A549 (cell line): ENCODE measurements at regions not wholly inside any gene's neighbourhood (a gene's known extent, or its start where the extent isn't known, plus 50 kb on each side); places are given as distances from the start of the nearest gene placed in this dataset.

Experiments
- CBX2 ChIP-seq: fragments of 200-600 bp; sonication (generic); IDR thresholded peaks from 2 replicates; pipeline ENCODE4 v1.6.1; 2016; ENCODE audit warnings: low read depth, mild to moderate bottlenecking, borderline replicate concordance
- EP300 ChIP-seq, 2 experiments: fragments of >200 bp; sonication (Bioruptor Twin); formaldehyde crosslinking; IDR thresholded peaks; 2 replicates in 1 of 2; 3 replicates in 1 of 2; pipeline ENCODE4 v1.6.1; 2016 to 2017
- HOXA7 ChIP-seq: fragments of 250-450 bp; sonication (Bioruptor Pico); IDR thresholded peaks from 2 replicates; pipeline ENCODE4 v1.5.0; 2020; ENCODE audit warnings: mild to moderate bottlenecking, moderate library complexity
- NPAS2 ChIP-seq: fragments of 250-450 bp; sonication (Bioruptor Pico); IDR thresholded peaks from 2 replicates; pipeline ENCODE4 v1.8.0; 2022; ENCODE audit warnings: mild to moderate bottlenecking, moderate library complexity, borderline replicate concordance
- POLR2AphosphoS2 ChIP-seq: conservative IDR thresholded peaks from 2 replicates; pipeline ENCODE4 v1.6.1; 2012; ENCODE audit warnings: low read length, improper control_type of control experiment, inconsistent platforms
- TF ChIP-seq, protein P1 (sequence below): fragments of >200 bp; sonication (Bioruptor Twin); formaldehyde crosslinking; IDR thresholded peaks from 3 replicates; pipeline ENCODE4 v1.5.1; 2016

DNA sequence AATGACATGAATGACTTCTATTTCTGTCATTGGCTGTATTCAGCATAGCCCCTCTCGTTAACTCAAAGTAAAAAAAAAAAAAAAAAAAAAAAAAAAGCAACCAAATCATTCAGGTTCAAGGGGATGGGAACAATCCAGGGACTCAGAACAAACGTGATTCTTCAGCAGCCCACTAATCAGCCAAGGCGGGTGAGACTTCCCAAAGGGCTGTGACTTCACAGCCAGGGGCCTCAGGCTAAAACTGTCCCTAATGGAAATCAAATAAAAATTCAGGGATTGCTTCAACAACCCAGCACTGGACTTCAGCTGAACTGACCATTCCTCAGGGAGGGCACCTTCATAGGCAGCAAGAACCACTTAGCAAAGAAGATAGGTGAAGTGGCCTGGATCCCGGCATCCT, 86.2 kb upstream of the FAM169A start:
- TF ChIP-seq POLR2AphosphoS2 = no peak
- TF ChIP-seq, protein P1, sequence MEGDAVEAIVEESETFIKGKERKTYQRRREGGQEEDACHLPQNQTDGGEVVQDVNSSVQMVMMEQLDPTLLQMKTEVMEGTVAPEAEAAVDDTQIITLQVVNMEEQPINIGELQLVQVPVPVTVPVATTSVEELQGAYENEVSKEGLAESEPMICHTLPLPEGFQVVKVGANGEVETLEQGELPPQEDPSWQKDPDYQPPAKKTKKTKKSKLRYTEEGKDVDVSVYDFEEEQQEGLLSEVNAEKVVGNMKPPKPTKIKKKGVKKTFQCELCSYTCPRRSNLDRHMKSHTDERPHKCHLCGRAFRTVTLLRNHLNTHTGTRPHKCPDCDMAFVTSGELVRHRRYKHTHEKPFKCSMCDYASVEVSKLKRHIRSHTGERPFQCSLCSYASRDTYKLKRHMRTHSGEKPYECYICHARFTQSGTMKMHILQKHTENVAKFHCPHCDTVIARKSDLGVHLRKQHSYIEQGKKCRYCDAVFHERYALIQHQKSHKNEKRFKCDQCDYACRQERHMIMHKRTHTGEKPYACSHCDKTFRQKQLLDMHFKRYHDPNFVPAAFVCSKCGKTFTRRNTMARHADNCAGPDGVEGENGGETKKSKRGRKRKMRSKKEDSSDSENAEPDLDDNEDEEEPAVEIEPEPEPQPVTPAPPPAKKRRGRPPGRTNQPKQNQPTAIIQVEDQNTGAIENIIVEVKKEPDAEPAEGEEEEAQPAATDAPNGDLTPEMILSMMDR = no peak
- TF ChIP-seq EP300 (IDR thresholded peaks at IDR 0.05) = no peak
- TF ChIP-seq NPAS2 (CRISPR knock-in tag) = no peak
- no peak for TF ChIP-seq HOXA7 (CRISPR knock-in tag)
- no peak for TF ChIP-seq CBX2
